ENCODE measurements at regions not wholly inside any gene's neighbourhood (a gene's known extent, or its start where the extent isn't known, plus 50 kb on each side); places are given as distances from the start of the nearest gene placed in this dataset.

- DNase-seq (ENCODE audit: low read depth): no peak
Measured at GRCh38 chr13:79084802-79085424, 321.1 kb downstream of the RBM26 start.

DNA sequence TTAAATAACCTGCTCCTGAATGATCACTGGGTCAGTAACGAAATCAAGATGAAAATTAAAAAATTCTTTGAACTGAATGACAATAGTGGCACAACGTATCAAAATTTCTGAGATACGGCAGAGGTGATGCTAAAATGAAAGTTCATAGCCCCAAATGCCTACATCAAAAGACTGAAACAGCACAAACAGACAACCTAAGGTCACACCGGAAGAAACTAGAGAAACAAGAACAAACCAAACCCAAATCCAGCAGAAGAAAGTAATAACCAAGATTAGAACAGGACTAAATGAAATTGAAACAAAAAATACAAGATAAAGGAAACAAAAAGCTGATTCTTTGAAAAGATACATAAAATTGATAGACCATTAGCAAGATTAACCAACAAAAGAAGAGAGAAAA lies 324.1 kb downstream of the RBM26 start:
- DNase-seq (ENCODE audit: low read depth): no peak

GRCh38 chr13:79079351-79079839 lies 326.7 kb downstream of the RBM26 start:
- DNase-seq (ENCODE audit: low read depth): no peak

GRCh38 chr13:79075703-79076102 lies 330.4 kb downstream of the RBM26 start:
- DNase-seq (ENCODE audit: low read depth): no peak

GRCh38 chr13:79070343-79070974 lies 335.6 kb downstream of the RBM26 start:
- DNase-seq (ENCODE audit: low read depth): no peak

DNA sequence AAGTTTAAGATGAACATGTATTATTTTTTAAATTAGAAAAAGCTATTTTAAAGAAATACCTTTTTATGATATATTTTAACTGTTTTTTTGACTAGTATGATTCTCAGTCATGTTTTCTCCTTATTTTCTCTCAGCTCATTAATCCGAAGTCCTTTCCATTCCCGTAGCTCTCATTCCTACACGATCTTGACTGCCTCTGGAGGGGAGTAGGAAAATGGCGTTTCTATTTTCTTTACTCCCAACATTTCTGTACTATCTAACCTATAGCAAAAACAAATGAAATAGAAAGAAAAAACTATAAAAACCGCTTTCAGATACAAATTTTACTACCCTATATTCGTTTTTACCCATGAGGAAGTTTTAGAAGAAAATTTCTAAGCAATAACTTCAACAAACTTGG lies 343.8 kb downstream of the RBM26 start:
- no peak for DNase-seq (ENCODE audit: low read depth)

- DNase-seq (ENCODE audit: low read depth): no peak
Measured at GRCh38 chr13:79060216-79060615, 345.8 kb downstream of the RBM26 start.

DNA sequence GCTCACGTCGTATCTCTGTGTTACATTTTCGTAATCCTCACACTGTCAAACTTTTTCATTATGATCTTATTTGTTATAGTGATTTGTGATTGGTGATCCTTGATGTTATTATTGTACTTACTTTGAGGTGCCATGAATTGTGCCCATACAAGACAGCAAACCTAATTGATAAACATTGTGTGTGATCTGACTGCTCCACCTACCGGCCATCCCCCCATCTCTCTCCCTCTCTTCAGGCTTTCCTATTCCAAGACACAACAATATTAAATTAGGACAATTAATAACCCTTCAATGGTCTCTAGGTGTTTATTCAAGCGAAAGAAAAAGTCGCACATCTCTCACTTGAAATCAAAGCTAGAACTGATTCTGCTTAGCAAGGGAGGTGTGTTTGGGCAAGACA lies 349.3 kb downstream of the RBM26 start:
- DNase-seq (ENCODE audit: low read depth): no peak

DNA sequence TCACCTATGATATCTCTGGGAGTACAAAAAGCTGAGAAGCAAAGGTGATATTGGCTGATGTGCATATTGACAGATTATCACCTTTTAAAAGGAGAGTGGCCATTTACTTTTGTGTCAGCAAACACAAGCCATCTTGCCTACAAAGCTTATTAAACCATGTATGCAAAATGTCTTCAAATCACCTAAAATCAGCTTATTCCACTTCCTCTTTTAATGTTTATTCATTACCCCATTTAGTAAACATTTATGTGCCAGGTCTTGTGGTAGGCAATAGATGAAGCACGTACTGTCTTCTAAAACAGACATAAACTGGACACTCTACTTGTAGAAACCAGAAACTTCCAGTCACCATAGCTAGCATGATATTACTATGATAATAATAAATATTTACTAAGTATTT lies 354.6 kb downstream of the RBM26 start:
- no peak for DNase-seq (ENCODE audit: low read depth)

- DNase-seq (ENCODE audit: low read depth): no peak
Measured at GRCh38 chr13:79044415-79044814, 361.6 kb downstream of the RBM26 start.

- DNase-seq (ENCODE audit: low read depth): no peak
Measured at GRCh38 chr13:79043208-79043607, 362.8 kb downstream of the RBM26 start.

DNA sequence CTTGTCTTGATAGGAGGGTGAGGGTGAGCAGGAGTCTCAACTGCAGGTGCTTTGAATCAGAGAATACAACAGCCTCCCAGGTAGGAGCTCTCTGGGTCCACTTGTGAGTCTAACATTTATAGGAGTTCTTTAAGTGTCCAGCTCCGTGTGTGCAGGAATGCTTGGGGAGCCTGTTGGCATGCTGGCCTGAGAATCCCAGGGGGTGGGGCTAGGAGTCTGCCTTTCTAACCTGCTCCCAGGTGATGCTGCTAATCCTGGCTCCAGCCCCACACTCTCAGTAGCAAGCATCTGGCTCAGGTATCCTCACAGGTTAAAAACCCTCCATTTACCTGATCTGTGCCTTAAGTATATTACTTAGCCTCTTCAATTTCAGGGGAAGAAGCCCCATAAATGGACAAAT lies 368.9 kb downstream of the RBM26 start:
- DNase-seq (ENCODE audit: low read depth): no peak

GRCh38 chr13:79034341-79034740 lies 371.7 kb downstream of the RBM26 start:
- no peak for DNase-seq (ENCODE audit: low read depth)

DNA sequence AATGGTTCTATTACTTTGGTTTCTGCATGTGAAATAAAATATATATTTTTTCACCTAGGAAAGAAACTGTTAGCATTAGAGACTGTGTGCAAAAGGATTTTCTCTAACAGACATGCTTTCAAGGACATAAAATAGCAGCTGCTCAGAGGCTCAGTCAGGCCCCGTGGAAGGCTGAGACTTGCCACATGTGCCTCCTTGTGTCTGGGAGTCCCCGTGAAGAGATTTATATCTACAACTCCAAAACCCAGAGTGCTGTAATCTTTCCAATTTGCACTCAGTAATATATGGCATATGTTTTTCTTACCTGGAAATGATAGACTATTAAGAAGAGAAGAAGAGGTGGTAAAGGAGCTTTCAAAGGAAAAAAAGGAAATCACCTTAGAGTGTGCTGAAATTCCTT lies 371.6 kb upstream of the OBI1 start:
- DNase-seq (ENCODE audit: low read depth): no peak

DNA sequence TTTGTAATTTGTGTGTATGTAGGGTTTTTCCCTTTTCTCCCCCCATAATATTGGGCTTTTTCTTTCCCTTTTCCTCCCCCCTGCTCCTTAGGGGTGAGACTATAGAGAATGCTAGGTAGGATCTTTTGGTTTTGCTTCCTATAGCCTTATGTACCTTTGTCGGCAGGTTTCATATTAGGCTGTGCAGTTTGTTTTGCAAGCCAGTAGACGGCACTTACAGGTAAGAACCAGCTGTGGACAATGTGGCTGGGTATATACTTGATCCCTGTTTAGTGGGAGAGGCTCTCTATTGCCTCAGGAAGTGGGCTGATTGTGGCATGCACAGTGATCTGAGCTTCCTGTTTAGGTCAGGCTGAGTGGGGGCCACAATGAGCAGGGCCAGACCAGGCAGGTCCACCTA lies 359.2 kb upstream of the OBI1 start:
- no peak for DNase-seq (ENCODE audit: low read depth)

- no peak for DNase-seq (ENCODE audit: low read depth)
Measured at GRCh38 chr13:79011179-79011578, 352.2 kb upstream of the OBI1 start.

- DNase-seq (ENCODE audit: low read depth): no peak
Measured at GRCh38 chr13:79003989-79004898, 345.3 kb upstream of the OBI1 start.

- no peak for DNase-seq (ENCODE audit: low read depth)
Measured at GRCh38 chr13:78999494-78999893, 340.5 kb upstream of the OBI1 start.

DNA sequence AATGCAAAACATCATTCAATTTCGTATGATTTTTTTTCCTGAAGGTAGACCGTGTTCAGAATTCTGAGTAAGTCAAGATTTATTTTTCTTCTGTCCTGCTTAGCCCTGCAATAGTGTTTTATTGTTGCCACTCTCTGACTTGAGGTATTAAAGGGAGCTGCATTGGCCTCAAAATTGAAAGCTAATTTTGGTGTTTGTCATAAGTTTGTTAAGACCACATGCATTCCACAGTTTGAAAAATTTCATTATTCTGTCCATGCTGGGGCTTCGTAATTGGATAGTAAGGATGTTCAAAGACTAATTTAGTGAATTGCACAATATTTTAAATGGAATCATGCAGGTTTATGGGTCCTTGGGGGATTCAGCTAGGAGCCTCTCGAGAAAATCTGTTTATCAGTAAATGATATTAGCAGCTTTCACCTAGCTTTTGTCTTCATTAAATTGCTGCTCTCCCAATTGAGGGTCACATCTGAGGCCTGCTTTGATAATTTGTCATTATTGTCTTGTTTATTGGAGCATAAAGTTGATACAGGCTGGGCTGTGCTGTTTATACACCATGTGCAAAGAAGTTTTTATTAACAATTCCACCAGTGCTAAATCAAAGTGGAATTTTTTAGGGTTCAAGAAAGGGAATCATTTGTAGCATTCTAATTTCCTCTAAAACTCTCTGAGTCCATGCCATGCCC lies 339.8 kb upstream of the OBI1 start:
- no peak for DNase-seq (ENCODE audit: low read depth)

- no peak for DNase-seq (ENCODE audit: low read depth)
Measured at GRCh38 chr13:78997902-78998629, 339.1 kb upstream of the OBI1 start.

- DNase-seq (ENCODE audit: low read depth): no peak
Measured at GRCh38 chr13:78993792-78994191, 334.8 kb upstream of the OBI1 start.

DNA sequence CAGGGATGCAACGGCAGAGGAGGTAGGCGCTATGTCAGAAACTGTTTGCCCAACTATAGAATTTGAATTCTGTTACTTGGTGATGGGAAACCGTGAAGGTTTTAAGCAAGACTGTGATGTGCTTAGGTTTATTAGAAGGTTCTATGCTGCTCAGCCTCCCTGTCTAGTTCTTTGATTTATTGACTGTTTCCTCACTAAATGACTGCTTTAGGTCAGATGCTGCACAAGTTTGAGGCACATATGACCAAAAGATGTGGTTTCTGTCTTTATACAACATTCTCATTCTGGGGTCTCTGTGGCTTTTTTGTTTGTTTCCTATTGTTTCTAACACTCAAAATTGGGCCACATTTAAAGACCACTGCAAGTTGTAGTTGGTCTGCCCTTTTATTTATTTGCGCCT lies 323.0 kb upstream of the OBI1 start:
- DNase-seq (ENCODE audit: low read depth): no peak

All from T-helper 22 cell (primary cell).